ENCODE measurements at regions not wholly inside any gene's neighbourhood (a gene's known extent, or its start where the extent isn't known, plus 50 kb on each side); places are given as distances from the start of the nearest gene placed in this dataset.

DNA sequence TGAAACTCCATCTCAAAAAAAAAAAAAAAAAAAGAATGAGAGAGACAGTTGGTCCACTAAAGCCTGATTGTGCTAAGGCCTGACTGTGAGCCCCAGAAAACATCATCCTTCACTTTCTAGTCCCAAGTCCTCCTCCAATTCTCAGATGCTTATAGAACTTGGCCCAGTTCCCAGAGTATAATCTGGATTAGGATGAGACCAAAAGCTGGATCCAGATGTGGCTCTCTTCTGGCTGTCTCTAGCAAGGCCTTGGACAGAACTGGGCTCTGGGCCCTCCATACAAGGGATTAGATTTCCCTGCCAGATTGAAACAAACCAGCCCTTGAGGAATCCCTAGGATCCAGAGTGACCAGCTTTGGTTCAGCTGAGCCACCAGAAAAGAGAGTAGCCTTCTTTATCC lies 98.4 kb upstream of the ZNF366 start:
- TF ChIP-seq, protein P1, sequence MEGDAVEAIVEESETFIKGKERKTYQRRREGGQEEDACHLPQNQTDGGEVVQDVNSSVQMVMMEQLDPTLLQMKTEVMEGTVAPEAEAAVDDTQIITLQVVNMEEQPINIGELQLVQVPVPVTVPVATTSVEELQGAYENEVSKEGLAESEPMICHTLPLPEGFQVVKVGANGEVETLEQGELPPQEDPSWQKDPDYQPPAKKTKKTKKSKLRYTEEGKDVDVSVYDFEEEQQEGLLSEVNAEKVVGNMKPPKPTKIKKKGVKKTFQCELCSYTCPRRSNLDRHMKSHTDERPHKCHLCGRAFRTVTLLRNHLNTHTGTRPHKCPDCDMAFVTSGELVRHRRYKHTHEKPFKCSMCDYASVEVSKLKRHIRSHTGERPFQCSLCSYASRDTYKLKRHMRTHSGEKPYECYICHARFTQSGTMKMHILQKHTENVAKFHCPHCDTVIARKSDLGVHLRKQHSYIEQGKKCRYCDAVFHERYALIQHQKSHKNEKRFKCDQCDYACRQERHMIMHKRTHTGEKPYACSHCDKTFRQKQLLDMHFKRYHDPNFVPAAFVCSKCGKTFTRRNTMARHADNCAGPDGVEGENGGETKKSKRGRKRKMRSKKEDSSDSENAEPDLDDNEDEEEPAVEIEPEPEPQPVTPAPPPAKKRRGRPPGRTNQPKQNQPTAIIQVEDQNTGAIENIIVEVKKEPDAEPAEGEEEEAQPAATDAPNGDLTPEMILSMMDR (IDR thresholded peaks at IDR 0.05; ENCODE audit: poor library complexity, severe bottlenecking): no peak
- TF ChIP-seq RAD21 (conservative IDR thresholded peaks at IDR 0.05): no peak
- TF ChIP-seq, protein P2, sequence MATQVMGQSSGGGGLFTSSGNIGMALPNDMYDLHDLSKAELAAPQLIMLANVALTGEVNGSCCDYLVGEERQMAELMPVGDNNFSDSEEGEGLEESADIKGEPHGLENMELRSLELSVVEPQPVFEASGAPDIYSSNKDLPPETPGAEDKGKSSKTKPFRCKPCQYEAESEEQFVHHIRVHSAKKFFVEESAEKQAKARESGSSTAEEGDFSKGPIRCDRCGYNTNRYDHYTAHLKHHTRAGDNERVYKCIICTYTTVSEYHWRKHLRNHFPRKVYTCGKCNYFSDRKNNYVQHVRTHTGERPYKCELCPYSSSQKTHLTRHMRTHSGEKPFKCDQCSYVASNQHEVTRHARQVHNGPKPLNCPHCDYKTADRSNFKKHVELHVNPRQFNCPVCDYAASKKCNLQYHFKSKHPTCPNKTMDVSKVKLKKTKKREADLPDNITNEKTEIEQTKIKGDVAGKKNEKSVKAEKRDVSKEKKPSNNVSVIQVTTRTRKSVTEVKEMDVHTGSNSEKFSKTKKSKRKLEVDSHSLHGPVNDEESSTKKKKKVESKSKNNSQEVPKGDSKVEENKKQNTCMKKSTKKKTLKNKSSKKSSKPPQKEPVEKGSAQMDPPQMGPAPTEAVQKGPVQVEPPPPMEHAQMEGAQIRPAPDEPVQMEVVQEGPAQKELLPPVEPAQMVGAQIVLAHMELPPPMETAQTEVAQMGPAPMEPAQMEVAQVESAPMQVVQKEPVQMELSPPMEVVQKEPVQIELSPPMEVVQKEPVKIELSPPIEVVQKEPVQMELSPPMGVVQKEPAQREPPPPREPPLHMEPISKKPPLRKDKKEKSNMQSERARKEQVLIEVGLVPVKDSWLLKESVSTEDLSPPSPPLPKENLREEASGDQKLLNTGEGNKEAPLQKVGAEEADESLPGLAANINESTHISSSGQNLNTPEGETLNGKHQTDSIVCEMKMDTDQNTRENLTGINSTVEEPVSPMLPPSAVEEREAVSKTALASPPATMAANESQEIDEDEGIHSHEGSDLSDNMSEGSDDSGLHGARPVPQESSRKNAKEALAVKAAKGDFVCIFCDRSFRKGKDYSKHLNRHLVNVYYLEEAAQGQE (IDR thresholded peaks at IDR 0.05; ENCODE audit: borderline replicate concordance): no peak
- no peak for TF ChIP-seq POLR2AphosphoS5 (IDR thresholded peaks at IDR 0.05)
- TF ChIP-seq EZH2 (IDR thresholded peaks at IDR 0.05; ENCODE audit: borderline replicate concordance, insufficient read depth, low read length, poor library complexity, severe bottlenecking): no peak
- no peak for TF ChIP-seq SMC3 (conservative IDR thresholded peaks at IDR 0.05; ENCODE audit: poor library complexity)
- TF ChIP-seq TAF1 (IDR thresholded peaks at IDR 0.05; ENCODE audit: low read depth): no peak

Data from neural cell (in vitro differentiated cells).